GM19395 (cell line): ENCODE measurements at regions not wholly inside any gene's neighbourhood (a gene's known extent, or its start where the extent isn't known, plus 50 kb on each side); places are given as distances from the start of the nearest gene placed in this dataset.
A peak's percentile ranks its signal among the peaks of the same experiment; 100 is the strongest.

Experiments used
- ATAC-seq: cut with Tn5 transposase; IDR thresholded peaks from one replicate; pipeline ENCODE4 v1.9.1; 2021; ENCODE audit warnings: mild to moderate bottlenecking, moderate library complexity; ENCODE audit not compliant: unreplicated experiment

GRCh38 chr9:16025627-16026026 lies 472.8 kb downstream of the CCDC171 start:
- ATAC-seq, result no peak

- ATAC-seq, result no peak
Observed at GRCh38 chr9:16026886-16027285, 474.0 kb downstream of the CCDC171 start.

- no peak for ATAC-seq
Observed at GRCh38 chr9:16028548-16028947, 475.7 kb downstream of the CCDC171 start.

GRCh38 chr9:16029046-16029615 lies 476.3 kb downstream of the CCDC171 start:
- no peak for ATAC-seq

GRCh38 chr9:16029796-16030363 lies 477.0 kb downstream of the CCDC171 start:
- no peak for ATAC-seq

- peak; percentile 91 for ATAC-seq
Observed at GRCh38 chr9:16030528-16031185, 477.8 kb downstream of the CCDC171 start.

GRCh38 chr9:16031486-16031885 lies 478.6 kb downstream of the CCDC171 start:
- no peak for ATAC-seq

- no peak for ATAC-seq
Observed at GRCh38 chr9:16031971-16032370, 479.1 kb downstream of the CCDC171 start.

GRCh38 chr9:16032799-16033198 lies 480.0 kb downstream of the CCDC171 start:
- no peak for ATAC-seq

GRCh38 chr9:16033253-16033652 lies 480.4 kb downstream of the CCDC171 start:
- ATAC-seq, result no peak

- no peak for ATAC-seq
Observed at GRCh38 chr9:16033921-16034691, 481.3 kb downstream of the CCDC171 start.

- ATAC-seq, result no peak
Observed at GRCh38 chr9:16039218-16039987, 486.6 kb downstream of the CCDC171 start.

GRCh38 chr9:16039988-16040761 lies 487.3 kb downstream of the CCDC171 start:
- ATAC-seq, result no peak

GRCh38 chr9:16043756-16044578 lies 491.1 kb downstream of the CCDC171 start:
- ATAC-seq, result no peak

GRCh38 chr9:16044579-16044881 lies 491.7 kb downstream of the CCDC171 start:
- no peak for ATAC-seq

GRCh38 chr9:16045651-16046280 lies 492.9 kb downstream of the CCDC171 start:
- no peak for ATAC-seq

- ATAC-seq, result no peak
Observed at GRCh38 chr9:16046713-16047112, 493.9 kb downstream of the CCDC171 start.

- ATAC-seq, result no peak
Observed at GRCh38 chr9:16048129-16048528, 495.3 kb downstream of the CCDC171 start.

- ATAC-seq, result no peak
Observed at GRCh38 chr9:16052146-16052545, 499.3 kb downstream of the CCDC171 start.
